GM12878 (cell line): ENCODE measurements at regions not wholly inside any gene's neighbourhood (a gene's known extent, or its start where the extent isn't known, plus 50 kb on each side); places are given as distances from the start of the nearest gene placed in this dataset.

Experiments used
- ATAC-seq: fragments of 200-7000 bp; cut with Tn5 transposase; 3 replicates; pipeline ENCODE4 v1.9.1; 2020; ENCODE audit warnings: mild to moderate bottlenecking, moderate library complexity
- BruUV-seq: library from RNA; stranded (reverse); fragments of 400-500 nt; replicated peaks from 2 replicates; lab custom pipeline; 2021; lab: Mats Ljungman, UMichigan
- CTCF ChIA-PET: fragments of 300-600 bp; sonication (Branson Sonifier 250); formaldehyde crosslinking; extraction: SDS; loops from one replicate; lab custom pipeline; 2021; ENCODE audit warnings: inconsistent platforms; lab: Yijun Ruan, JAX
- POLR2A ChIA-PET: fragments of 350-600 bp; formaldehyde crosslinking; extraction: SDS; loops from one replicate; lab custom pipeline; 2021; ENCODE audit warnings: inconsistent platforms; lab: Charles Lee
- RAD21 ChIA-PET: fragments of 300-600 bp; sonication (Branson Sonifier 250); formaldehyde crosslinking; loops from one replicate; lab custom pipeline; 2023; ENCODE audit warnings: antibody characterized with exemption; ENCODE audit not compliant: unreplicated experiment; lab: Charles Lee
- SMC1A ChIA-PET: fragments of 300-600 bp; sonication (Branson Sonifier 250); formaldehyde crosslinking; loops from one replicate; lab custom pipeline; 2023; ENCODE audit not compliant: unreplicated experiment, uncharacterized antibody; lab: Charles Lee
- DNase-seq: peaks from one replicate; pipeline ENCODE4 v3.0.0-alpha.2; 2011; ENCODE audit warnings: low read depth, low spot score
- FAIRE-seq: peaks from 3 replicates; lab custom pipeline; 2011; peaks lifted over from hg19 to GRCh38; lab: Jason Lieb, UNC
- H2AFZ ChIP-seq: 2 replicates; pipeline ENCODE4 v1.6.0; 2011; ENCODE audit warnings: low read depth, low read length, control low read depth; ENCODE audit not compliant: control insufficient read depth
- H3K27ac ChIP-seq: 2 replicates; pipeline ENCODE4 v1.5.1; 2011; ENCODE audit warnings: control low read depth; ENCODE audit not compliant: control insufficient read depth, insufficient read depth
- H3K27me3 ChIP-seq, 2 experiments: replicated peaks in 1 of 2; 2 replicates each; pipeline versions ENCODE4 v1.6.0 to v1.6.1; 2011; ENCODE audit warnings: low read length in 1 of 2; ENCODE audit not compliant: control insufficient read depth in 2 of 2, insufficient read depth in 2 of 2
- H3K36me3 ChIP-seq, 2 experiments: 2 replicates each; pipeline ENCODE4 v1.5.1; 2011; ENCODE audit warnings: low read length in 1 of 2; ENCODE audit not compliant: control insufficient read depth in 2 of 2, insufficient read depth in 2 of 2
- H3K4me1 ChIP-seq: 2 replicates; pipeline ENCODE4 v1.6.1; 2011; ENCODE audit warnings: mild to moderate bottlenecking, low read length, moderate library complexity, mixed read lengths; ENCODE audit not compliant: control insufficient read depth, insufficient read depth
- H3K4me2 ChIP-seq: 2 replicates; pipeline ENCODE4 v1.6.0; 2011; ENCODE audit warnings: control low read depth; ENCODE audit not compliant: control insufficient read depth, insufficient read depth
- H3K4me3 ChIP-seq: fragments of 200-600 bp; sonication (generic); 2 replicates; pipeline ENCODE4 v1.5.1; 2016
- H3K79me2 ChIP-seq: 2 replicates; pipeline ENCODE4 v1.6.0; 2011; ENCODE audit warnings: low read length; ENCODE audit not compliant: control insufficient read depth, insufficient read depth
- H3K9ac ChIP-seq: 2 replicates; pipeline ENCODE4 v1.8.0; 2011; ENCODE audit warnings: low read length, control low read depth, mixed read lengths; ENCODE audit not compliant: control insufficient read depth, insufficient read depth
- H3K9me3 ChIP-seq: replicated peaks from 3 replicates; pipeline ENCODE4 v1.5.1; 2011; ENCODE audit warnings: mild to moderate bottlenecking, low read length; ENCODE audit not compliant: control insufficient read depth, insufficient read depth
- H4K20me1 ChIP-seq: 2 replicates; pipeline ENCODE4 v1.6.0; 2011; ENCODE audit not compliant: control insufficient read depth, insufficient read depth
- CBFB ChIP-seq: IDR thresholded peaks from 2 replicates; pipeline ENCODE4 v1.6.1; 2016; ENCODE audit warnings: antibody characterized with exemption, low read depth
- EED ChIP-seq: sonication (generic); IDR thresholded peaks from 2 replicates; pipeline ENCODE4 v1.6.1; 2016; ENCODE audit warnings: antibody characterized with exemption, low read depth
- MTA3 ChIP-seq: IDR thresholded peaks from 2 replicates; pipeline ENCODE4 v1.6.1; 2012; ENCODE audit warnings: low read length, inconsistent platforms, borderline replicate concordance
- NFIC ChIP-seq: IDR thresholded peaks from 2 replicates; pipeline ENCODE4 v1.6.1; 2012; ENCODE audit warnings: low read depth, mild to moderate bottlenecking, inconsistent platforms, low read length, moderate library complexity
- PML ChIP-seq: IDR thresholded peaks from 2 replicates; pipeline ENCODE4 v1.6.1; 2012; ENCODE audit warnings: low read length, inconsistent platforms
- POLR2AphosphoS2 ChIP-seq: IDR thresholded peaks from 2 replicates; pipeline ENCODE4 v1.6.1; 2011; ENCODE audit warnings: low read depth, mild to moderate bottlenecking, low read length, improper control_type of control experiment, moderate library complexity
- SRF ChIP-seq, 2 experiments: IDR thresholded peaks; 2 replicates each; pipeline ENCODE4 v1.6.1; 2011; ENCODE audit warnings: low read depth in 2 of 2, low read length in 2 of 2, mild to moderate bottlenecking in 1 of 2, moderate library complexity in 1 of 2
- WGBS: methylation state at CpG from one replicate; pipeline ENCODE4 v1.1.6; 2016; ENCODE audit warnings: low lambda C conversion rate; ENCODE audit not compliant: insufficient replicate concordance, insufficient coverage; ENCODE audit errors: missing lambda C conversion rate; 5-methylcytosine and 5-hydroxymethylcytosine counted together
- in situ Hi-C: fragments of 300-500 bp; cut with MboI; formaldehyde crosslinking; loops from 9 replicates; pipeline ENCODE4 v1.14.3; 2018; ENCODE audit warnings: mixed read lengths
- intact Hi-C: fragments of 100-400 bp; cut with micrococcal nuclease; formaldehyde crosslinking; loops from one replicate; pipeline ENCODE4 v1.14.2; 2022; ENCODE audit not compliant: unreplicated experiment
- TF ChIP-seq, protein P1 (sequence below): IDR thresholded peaks from 2 replicates; pipeline ENCODE4 v1.6.1; 2011; ENCODE audit warnings: low read depth, mild to moderate bottlenecking, low read length, moderate library complexity, borderline replicate concordance; ENCODE audit errors: extremely low read depth
- TF ChIP-seq, protein P2 (sequence below), 3 experiments: IDR thresholded peaks in 2 of 3; conservative IDR thresholded peaks in 1 of 3; 2 replicates each; pipeline ENCODE4 v1.5.1; 2011; ENCODE audit warnings: low read depth in 3 of 3, low read length in 3 of 3, mild to moderate bottlenecking in 3 of 3, control low read depth in 2 of 3, moderate library complexity in 2 of 3, inconsistent platforms in 1 of 3, mixed read lengths in 1 of 3; ENCODE audit not compliant: control insufficient read depth in 2 of 3, insufficient read depth in 1 of 3; ENCODE audit errors: extremely low read depth in 1 of 3

DNA sequence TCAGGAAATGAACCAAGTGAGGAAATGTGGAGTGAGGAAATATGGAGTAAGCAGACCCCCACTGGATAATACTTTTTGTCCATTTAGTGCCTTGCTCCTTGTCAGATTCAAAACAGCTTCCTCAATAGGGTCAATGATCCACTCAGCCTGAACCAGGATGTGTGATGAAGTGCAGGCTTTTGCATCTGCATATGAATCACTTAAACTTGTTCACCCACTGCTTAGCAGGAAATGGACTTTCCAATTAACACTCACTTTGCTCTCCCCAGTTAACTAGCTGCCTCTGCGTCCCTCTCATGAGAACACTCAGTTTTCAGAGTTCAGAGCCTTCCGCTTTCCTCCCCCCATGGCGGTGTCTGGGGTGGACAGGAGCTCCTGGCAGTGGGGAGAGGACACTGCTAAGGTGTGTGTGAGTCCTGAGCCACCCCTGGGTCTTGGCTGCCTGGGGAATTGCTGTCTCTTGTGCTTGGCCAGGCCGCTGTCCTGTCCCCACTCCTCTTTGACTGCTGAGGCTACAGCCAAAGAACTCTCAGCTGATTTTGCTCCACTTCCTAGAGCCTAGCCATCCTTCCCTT lies 621.8 kb downstream of the CDH26 start:
- DNase-seq = no peak
- ATAC-seq = no peak
- no peak overlapping the region for H2AFZ ChIP-seq
- intact Hi-C loops (no loop called here), in situ Hi-C loops (no loop called here)
- H3K9ac ChIP-seq = no peak overlapping the region
- TF ChIP-seq NFIC (no peak), EED (no peak), POLR2AphosphoS2 (no peak), SRF (IDR thresholded peaks at IDR 0.05; ENCODE audit: low read depth in 2 of 2, low read length in 2 of 2) (no peak), PML (no peak), MTA3 (no peak), CBFB (no peak)
- TF ChIP-seq, protein P1, sequence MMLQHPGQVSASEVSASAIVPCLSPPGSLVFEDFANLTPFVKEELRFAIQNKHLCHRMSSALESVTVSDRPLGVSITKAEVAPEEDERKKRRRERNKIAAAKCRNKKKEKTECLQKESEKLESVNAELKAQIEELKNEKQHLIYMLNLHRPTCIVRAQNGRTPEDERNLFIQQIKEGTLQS = no peak
- TF ChIP-seq, protein P2, sequence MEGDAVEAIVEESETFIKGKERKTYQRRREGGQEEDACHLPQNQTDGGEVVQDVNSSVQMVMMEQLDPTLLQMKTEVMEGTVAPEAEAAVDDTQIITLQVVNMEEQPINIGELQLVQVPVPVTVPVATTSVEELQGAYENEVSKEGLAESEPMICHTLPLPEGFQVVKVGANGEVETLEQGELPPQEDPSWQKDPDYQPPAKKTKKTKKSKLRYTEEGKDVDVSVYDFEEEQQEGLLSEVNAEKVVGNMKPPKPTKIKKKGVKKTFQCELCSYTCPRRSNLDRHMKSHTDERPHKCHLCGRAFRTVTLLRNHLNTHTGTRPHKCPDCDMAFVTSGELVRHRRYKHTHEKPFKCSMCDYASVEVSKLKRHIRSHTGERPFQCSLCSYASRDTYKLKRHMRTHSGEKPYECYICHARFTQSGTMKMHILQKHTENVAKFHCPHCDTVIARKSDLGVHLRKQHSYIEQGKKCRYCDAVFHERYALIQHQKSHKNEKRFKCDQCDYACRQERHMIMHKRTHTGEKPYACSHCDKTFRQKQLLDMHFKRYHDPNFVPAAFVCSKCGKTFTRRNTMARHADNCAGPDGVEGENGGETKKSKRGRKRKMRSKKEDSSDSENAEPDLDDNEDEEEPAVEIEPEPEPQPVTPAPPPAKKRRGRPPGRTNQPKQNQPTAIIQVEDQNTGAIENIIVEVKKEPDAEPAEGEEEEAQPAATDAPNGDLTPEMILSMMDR (IDR thresholded peaks at IDR 0.05 in 2 of 3, conservative IDR thresholded peaks at IDR 0.05 in 1 of 3; ENCODE audit: control insufficient read depth in 2 of 3, extremely low read depth in 1 of 3, insufficient read depth in 1 of 3, low read depth in 3 of 3, low read length in 3 of 3) = no peak
- no peaks in the 10 kb centered on the region for H3K27me3 ChIP-seq
- no peaks in the 10 kb centered on the region for H3K79me2 ChIP-seq
- no TSS peak for BruUV-seq
- no peaks in the 10 kb centered on the region for H3K4me1 ChIP-seq
- no peak overlapping the region for H3K4me3 ChIP-seq
- CTCF ChIA-PET = no interaction called here
- RAD21 ChIA-PET = no interaction called here
- SMC1A ChIA-PET = no interaction called here
- no peaks in the 10 kb centered on the region for H4K20me1 ChIP-seq
- FAIRE-seq = no peak
- 5% methylated on average over 3 of the region's 4 CpGs for WGBS
- no peak overlapping the region for H3K4me2 ChIP-seq
- no peaks in the 10 kb centered on the region for H3K9me3 ChIP-seq
- POLR2A ChIA-PET = no interaction called here
- H3K36me3 ChIP-seq = no peaks in the 10 kb centered on the region
- H3K27ac ChIP-seq = no peak overlapping the region
